Parathyroid adenoma (tissue), 2 donors: ENCODE measurements at regions not wholly inside any gene's neighbourhood (a gene's known extent, or its start where the extent isn't known, plus 50 kb on each side); places are given as distances from the start of the nearest gene placed in this dataset.

Experiments used
- H2AFZ ChIP-seq: fragments of 300-600 bp; sonication (generic); one replicate; pipeline ENCODE4 v1.7.0; 2017; ENCODE audit warnings: antibody characterized with exemption, mild to moderate bottlenecking
- H3K27ac ChIP-seq: fragments of 300-600 bp; sonication (generic); one replicate; pipeline ENCODE4 v1.7.0; 2017
- H3K27me3 ChIP-seq: fragments of 300-600 bp; sonication (generic); one replicate; pipeline ENCODE4 v1.7.0; 2017; ENCODE audit warnings: low read length; ENCODE audit not compliant: control insufficient read depth, insufficient read depth
- H3K36me3 ChIP-seq: fragments of 300-600 bp; sonication (generic); one replicate; pipeline ENCODE4 v1.7.0; 2017; ENCODE audit warnings: low read length; ENCODE audit not compliant: control insufficient read depth, insufficient read depth
- H3K4me1 ChIP-seq: fragments of 300-600 bp; sonication (generic); one replicate; pipeline ENCODE4 v1.7.0; 2017; ENCODE audit warnings: control low read depth
- H3K4me2 ChIP-seq: fragments of 300-600 bp; sonication (generic); one replicate; pipeline ENCODE4 v1.7.0; 2017; ENCODE audit warnings: low read length
- H3K4me3 ChIP-seq: fragments of 300-600 bp; sonication (generic); one replicate; pipeline ENCODE4 v1.7.0; 2017; ENCODE audit warnings: low read depth, low read length
- H3K79me2 ChIP-seq: fragments of 300-600 bp; sonication (generic); one replicate; pipeline ENCODE4 v1.7.0; 2017; ENCODE audit warnings: control low read depth
- H3K9ac ChIP-seq: fragments of 300-600 bp; sonication (generic); one replicate; pipeline ENCODE4 v1.7.0; 2017; ENCODE audit warnings: mild to moderate bottlenecking
- H3K9me3 ChIP-seq: fragments of 300-600 bp; sonication (generic); one replicate; pipeline ENCODE4 v1.7.0; 2017; ENCODE audit warnings: low read length; ENCODE audit not compliant: control insufficient read depth
- TF ChIP-seq, protein P1 (sequence below): fragments of 300-600 bp; sonication (generic); IDR thresholded peaks from one replicate; pipeline ENCODE4 v1.7.0; 2017; ENCODE audit warnings: antibody characterized with exemption, mild to moderate bottlenecking
- donor health status: primary hyperparathyroidism.

DNA sequence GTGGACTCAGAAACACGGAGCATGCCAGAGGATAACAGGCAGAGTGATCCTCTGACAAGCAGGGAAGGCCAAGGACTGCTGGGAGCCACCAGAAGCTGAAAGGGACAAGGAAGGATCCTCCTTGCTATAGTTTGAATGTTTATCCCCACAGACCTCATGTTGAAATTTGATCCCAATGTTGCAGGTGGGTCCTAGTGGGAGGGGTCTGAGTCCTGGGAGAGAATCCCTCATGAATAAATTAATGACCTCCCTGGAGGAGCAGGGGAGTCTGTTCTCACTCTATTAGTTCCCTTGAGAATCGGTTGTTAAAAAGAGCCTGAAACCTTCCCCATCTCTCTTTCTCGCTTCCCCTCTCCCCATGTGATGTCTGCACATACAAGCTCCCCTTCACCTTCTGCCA, 124.4 kb downstream of the FBXO15 start:
- Histone ChIP-seq H3K79me2 (no peaks in the 10 kb centered on the region), H3K9ac (no peak overlapping the region), H3K36me3 (no peaks in the 10 kb centered on the region), H3K4me2 (no peak overlapping the region), H3K9me3 (no peaks in the 10 kb centered on the region), H3K27ac (no peak overlapping the region), H3K4me3 (no peak overlapping the region), H3K4me1 (no peaks in the 10 kb centered on the region), H2AFZ (no peak overlapping the region), H3K27me3 (no peaks in the 10 kb centered on the region)
- TF ChIP-seq, protein P1, sequence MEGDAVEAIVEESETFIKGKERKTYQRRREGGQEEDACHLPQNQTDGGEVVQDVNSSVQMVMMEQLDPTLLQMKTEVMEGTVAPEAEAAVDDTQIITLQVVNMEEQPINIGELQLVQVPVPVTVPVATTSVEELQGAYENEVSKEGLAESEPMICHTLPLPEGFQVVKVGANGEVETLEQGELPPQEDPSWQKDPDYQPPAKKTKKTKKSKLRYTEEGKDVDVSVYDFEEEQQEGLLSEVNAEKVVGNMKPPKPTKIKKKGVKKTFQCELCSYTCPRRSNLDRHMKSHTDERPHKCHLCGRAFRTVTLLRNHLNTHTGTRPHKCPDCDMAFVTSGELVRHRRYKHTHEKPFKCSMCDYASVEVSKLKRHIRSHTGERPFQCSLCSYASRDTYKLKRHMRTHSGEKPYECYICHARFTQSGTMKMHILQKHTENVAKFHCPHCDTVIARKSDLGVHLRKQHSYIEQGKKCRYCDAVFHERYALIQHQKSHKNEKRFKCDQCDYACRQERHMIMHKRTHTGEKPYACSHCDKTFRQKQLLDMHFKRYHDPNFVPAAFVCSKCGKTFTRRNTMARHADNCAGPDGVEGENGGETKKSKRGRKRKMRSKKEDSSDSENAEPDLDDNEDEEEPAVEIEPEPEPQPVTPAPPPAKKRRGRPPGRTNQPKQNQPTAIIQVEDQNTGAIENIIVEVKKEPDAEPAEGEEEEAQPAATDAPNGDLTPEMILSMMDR = no peak

DNA sequence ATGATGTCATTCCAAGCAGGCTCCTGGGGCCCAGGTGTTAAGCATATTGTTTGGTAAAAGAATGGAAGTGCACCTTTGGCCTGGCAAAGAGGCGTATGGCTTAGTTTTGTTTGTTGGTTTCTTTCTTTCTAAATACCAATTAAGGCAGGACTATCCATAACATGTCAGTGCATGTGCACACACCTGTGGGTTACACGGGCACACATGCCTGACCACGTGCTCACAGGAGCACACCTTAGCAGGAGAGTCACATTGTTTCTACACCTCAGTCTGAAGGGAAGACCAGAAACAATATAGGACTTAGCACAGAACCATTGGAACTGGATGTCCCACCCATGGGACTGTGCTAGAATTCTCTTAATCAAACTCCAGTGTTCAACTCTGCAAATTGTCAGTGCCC, 127.8 kb downstream of the FBXO15 start:
- H2AFZ ChIP-seq = no peak overlapping the region
- H3K4me3 ChIP-seq = no peak overlapping the region
- TF ChIP-seq, protein P1 = no peak
- H3K27ac ChIP-seq = no peak overlapping the region
- H3K4me2 ChIP-seq = no peak overlapping the region
- no peaks in the 10 kb centered on the region for H3K36me3 ChIP-seq
- H3K4me1 ChIP-seq = no peaks in the 10 kb centered on the region
- H3K79me2 ChIP-seq = no peaks in the 10 kb centered on the region
- no peaks in the 10 kb centered on the region for H3K27me3 ChIP-seq
- H3K9me3 ChIP-seq = no peaks in the 10 kb centered on the region
- no peak overlapping the region for H3K9ac ChIP-seq

DNA sequence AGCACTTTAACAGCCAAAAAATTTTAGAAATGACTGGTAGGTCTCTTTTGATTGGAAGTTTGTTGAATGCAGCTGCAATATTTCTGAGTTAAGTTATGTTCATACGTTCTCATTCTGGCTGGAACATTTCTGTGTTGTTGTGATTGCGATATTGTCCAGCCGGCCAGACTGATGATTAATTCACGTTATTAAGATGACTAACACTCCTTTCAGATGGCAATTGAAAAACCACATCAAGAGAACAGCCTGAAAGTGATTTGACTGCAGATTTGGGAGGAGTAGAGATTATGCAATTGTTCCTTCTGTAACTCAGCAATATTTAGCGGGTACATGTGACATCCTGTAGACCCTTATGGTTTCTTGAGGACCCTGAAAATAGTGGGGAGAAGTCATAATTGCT, 133.7 kb downstream of the FBXO15 start:
- Histone ChIP-seq H3K4me3 (no peak overlapping the region), H3K36me3 (no peaks in the 10 kb centered on the region), H2AFZ (no peak overlapping the region), H3K9ac (no peak overlapping the region), H3K27me3 (no peaks in the 10 kb centered on the region), H3K9me3 (no peaks in the 10 kb centered on the region), H3K4me2 (no peak overlapping the region), H3K27ac (no peak overlapping the region), H3K4me1 (no peaks in the 10 kb centered on the region), H3K79me2 (no peaks in the 10 kb centered on the region)
- TF ChIP-seq, protein P1 = no peak

DNA sequence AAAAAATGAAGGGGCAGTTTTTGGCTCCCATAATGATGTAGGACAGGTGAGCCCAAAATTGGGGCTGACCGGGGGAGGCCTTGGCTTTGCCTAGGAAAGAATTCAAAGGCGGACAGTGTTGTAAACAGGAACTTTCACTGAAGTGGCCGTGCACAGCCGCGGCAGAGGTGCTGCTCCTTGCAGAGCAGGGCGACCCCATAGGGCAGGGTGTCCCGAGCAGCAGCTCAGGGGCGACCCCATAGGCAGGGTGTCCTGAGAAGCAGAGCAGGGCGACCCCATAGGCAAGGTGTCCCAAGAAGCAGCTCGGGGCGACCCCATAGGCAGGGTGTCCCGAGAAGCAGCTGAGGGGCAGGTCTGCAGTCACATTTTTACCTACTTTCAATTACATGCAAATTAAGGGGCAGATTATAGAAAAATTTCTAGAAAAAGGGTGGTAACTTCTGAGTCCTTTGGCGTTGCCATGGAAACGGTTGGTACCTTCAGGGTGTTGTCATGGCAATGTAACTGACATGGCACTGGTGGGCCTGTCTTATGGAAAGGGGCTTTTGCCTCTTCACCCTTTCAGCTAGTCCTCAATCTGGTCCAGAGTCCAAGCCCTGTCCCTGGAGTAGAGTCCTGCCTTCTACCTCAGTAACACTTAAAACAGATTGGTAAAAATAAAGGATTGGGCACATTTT, 134.5 kb downstream of the FBXO15 start:
- Histone ChIP-seq H3K27ac (no peak overlapping the region), H3K4me1 (no peaks in the 10 kb centered on the region), H3K27me3 (no peaks in the 10 kb centered on the region), H3K79me2 (no peaks in the 10 kb centered on the region), H3K9me3 (no peaks in the 10 kb centered on the region), H2AFZ (no peak overlapping the region), H3K9ac (no peak overlapping the region), H3K4me2 (no peak overlapping the region), H3K4me3 (no peak overlapping the region), H3K36me3 (no peaks in the 10 kb centered on the region)
- TF ChIP-seq, protein P1 = no peak

DNA sequence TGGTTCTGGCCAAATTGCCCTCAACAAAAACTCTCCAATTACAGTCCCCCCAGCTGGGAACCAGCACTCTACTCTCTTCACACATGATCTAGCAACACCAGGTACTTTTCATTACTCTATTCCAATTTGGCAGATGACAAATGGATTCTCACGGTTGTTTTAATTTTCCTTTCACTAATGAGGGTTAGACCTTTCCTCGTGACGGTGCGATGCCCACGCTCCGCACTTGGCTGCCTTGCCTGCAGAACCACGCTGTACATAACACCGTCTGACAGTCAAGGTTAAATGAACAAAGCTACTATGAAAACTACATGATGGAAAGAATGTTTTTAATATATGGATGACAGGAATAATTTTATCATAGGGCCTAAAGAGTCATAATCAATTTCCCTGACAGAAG, 141.5 kb downstream of the FBXO15 start:
- Histone ChIP-seq H3K4me1 (no peaks in the 10 kb centered on the region), H3K27ac (no peak overlapping the region), H3K9me3 (no peaks in the 10 kb centered on the region), H3K36me3 (no peaks in the 10 kb centered on the region), H3K9ac (no peak overlapping the region), H2AFZ (no peak overlapping the region), H3K4me2 (no peak overlapping the region), H3K27me3 (no peaks in the 10 kb centered on the region), H3K79me2 (no peaks in the 10 kb centered on the region), H3K4me3 (no peak overlapping the region)
- TF ChIP-seq, protein P1 = no peak
